ENCODE measurements at regions not wholly inside any gene's neighbourhood (a gene's known extent, or its start where the extent isn't known, plus 50 kb on each side); places are given as distances from the start of the nearest gene placed in this dataset.

- CTCF ChIA-PET, result no interaction called here
- H3K27ac ChIP-seq (ENCODE audit: low read length), result no peak overlapping the region
- no peak for DNase-seq (ENCODE audit: low read depth, low spot score)
- H3K36me3 ChIP-seq (ENCODE audit: control insufficient read depth, insufficient read depth, low read length), result no peaks in the 10 kb centered on the region
- BruUV-seq (replicated peaks), result no TSS peak
- TF ChIP-seq TCF7L2 (IDR thresholded peaks at IDR 0.05; ENCODE audit: low read depth, low read length) (no peak), POLR2AphosphoS5 (IDR thresholded peaks at IDR 0.05; ENCODE audit: low read depth, low read length) (no peak), REST (IDR thresholded peaks at IDR 0.05; ENCODE audit: insufficient read depth in 1 of 2, low read depth in 2 of 2, low read length in 1 of 2) (no peak), SIN3A (IDR thresholded peaks at IDR 0.05; ENCODE audit: borderline replicate concordance, insufficient read depth, low read depth, low read length) (no peak), CTCF (IDR thresholded peaks at IDR 0.05) (no peak)
- no peaks in the 10 kb centered on the region for H3K9me3 ChIP-seq (ENCODE audit: control insufficient read depth, insufficient read depth, low read depth, low read length)
- no peak for ATAC-seq
- in situ Hi-C loops (cut with HindIII; ENCODE audit: low pct_unique_long_range_greater_than_20kb, low sequenced_read_pairs), result no loop called here
- H3K27me3 ChIP-seq (ENCODE audit: control insufficient read depth, insufficient read depth, low read length), result no peaks in the 10 kb centered on the region
- POLR2A ChIA-PET, result no interaction called here
- intact Hi-C loops (cut with micrococcal nuclease; ENCODE audit: unreplicated experiment), result no loop called here
- H3K4me3 ChIP-seq (ENCODE audit: low read depth in 2 of 2, low read length in 2 of 2), result no peak overlapping the region
- no peaks in the 10 kb centered on the region for H3K4me1 ChIP-seq (ENCODE audit: control insufficient read depth, insufficient read depth, low read length)
Measured at GRCh38 chr4:106767991-106768390, 268.1 kb downstream of the DKK2 start.

- Histone ChIP-seq H3K27ac (ENCODE audit: low read length) (no peak overlapping the region), H3K27me3 (ENCODE audit: control insufficient read depth, insufficient read depth, low read length) (no peaks in the 10 kb centered on the region), H3K36me3 (ENCODE audit: control insufficient read depth, insufficient read depth, low read length) (no peaks in the 10 kb centered on the region), H3K4me3 (ENCODE audit: low read depth in 2 of 2, low read length in 2 of 2) (no peak overlapping the region), H3K4me1 (ENCODE audit: control insufficient read depth, insufficient read depth, low read length) (no peaks in the 10 kb centered on the region), H3K9me3 (ENCODE audit: control insufficient read depth, insufficient read depth, low read depth, low read length) (no peaks in the 10 kb centered on the region)
- TF ChIP-seq CTCF (IDR thresholded peaks at IDR 0.05) (no peak), REST (IDR thresholded peaks at IDR 0.05; ENCODE audit: insufficient read depth in 1 of 2, low read depth in 2 of 2, low read length in 1 of 2) (no peak), TCF7L2 (IDR thresholded peaks at IDR 0.05; ENCODE audit: low read depth, low read length) (no peak), POLR2AphosphoS5 (IDR thresholded peaks at IDR 0.05; ENCODE audit: low read depth, low read length) (no peak), SIN3A (IDR thresholded peaks at IDR 0.05; ENCODE audit: borderline replicate concordance, insufficient read depth, low read depth, low read length) (no peak)
- POLR2A ChIA-PET, result no interaction called here
- no peak for DNase-seq (ENCODE audit: low read depth, low spot score)
- intact Hi-C loops (cut with micrococcal nuclease; ENCODE audit: unreplicated experiment), result no loop called here
- in situ Hi-C loops (cut with HindIII; ENCODE audit: low pct_unique_long_range_greater_than_20kb, low sequenced_read_pairs), result no loop called here
- no peak for ATAC-seq
- CTCF ChIA-PET, result no interaction called here
- BruUV-seq (replicated peaks), result no TSS peak
Measured at GRCh38 chr4:106766519-106766918, 269.6 kb downstream of the DKK2 start.

Measured in Panc1 (cell line).